HUES64 (cell line): ENCODE measurements at regions not wholly inside any gene's neighbourhood (a gene's known extent, or its start where the extent isn't known, plus 50 kb on each side); places are given as distances from the start of the nearest gene placed in this dataset.
"Not testable (repeated sequence)": the region's sequence is repeated elsewhere in the genome, so short reads cannot be mapped to it uniquely, and the experiment has no call there.

ENCODE experiments used
- H3K27ac ChIP-seq: 2 replicates; pipeline ENCODE4 v1.7.0; 2013; ENCODE audit warnings: low read depth, low read length, inconsistent platforms
- H3K27me3 ChIP-seq: 2 replicates; pipeline ENCODE4 v1.6.1; 2013; ENCODE audit warnings: mild to moderate bottlenecking, low read length; ENCODE audit not compliant: insufficient read depth
- H3K36me3 ChIP-seq: 2 replicates; pipeline ENCODE4 v1.6.1; 2013; ENCODE audit warnings: mild to moderate bottlenecking, low read length; ENCODE audit not compliant: insufficient read depth
- H3K4me1 ChIP-seq: 2 replicates; pipeline ENCODE4 v1.6.1; 2013; ENCODE audit warnings: mild to moderate bottlenecking, low read length, moderate library complexity; ENCODE audit not compliant: insufficient read depth
- H3K4me3 ChIP-seq: 2 replicates; pipeline ENCODE4 v1.5.1; 2013; ENCODE audit warnings: mild to moderate bottlenecking, low read length, moderate library complexity
- H3K9ac ChIP-seq: 2 replicates; pipeline ENCODE4 v1.6.1; 2013; ENCODE audit warnings: mild to moderate bottlenecking, low read depth, low read length
- H3K9me3 ChIP-seq: 2 replicates; pipeline ENCODE4 v1.6.1; 2013; ENCODE audit warnings: low read depth, low read length; ENCODE audit not compliant: insufficient read depth
- WGBS: fragments of 150-250, 120-280 bp; methylation state at CpG from one replicate; pipeline ENCODE4 v1.1.7; 2013; ENCODE audit warnings: missing lambda C conversion rate; 5-methylcytosine and 5-hydroxymethylcytosine counted together

GRCh38 chr12:34407813-34408212 lies 385.5 kb downstream of the ALG10 start:
- H3K4me1 ChIP-seq = no peaks in the 10 kb centered on the region
- H3K9me3 ChIP-seq = peaks cover 98% of the 10 kb centered on the region
- H3K27ac ChIP-seq = no peak overlapping the region
- no peak overlapping the region for H3K4me3 ChIP-seq
- no peaks in the 10 kb centered on the region for H3K27me3 ChIP-seq
- WGBS = 80% methylated on average over 5 of the region's 5 CpGs
- H3K9ac ChIP-seq = no peak overlapping the region
- H3K36me3 ChIP-seq = no peaks in the 10 kb centered on the region

- not testable (repeated sequence) for H3K27me3 ChIP-seq, H3K9ac ChIP-seq, H3K4me1 ChIP-seq, H3K27ac ChIP-seq, H3K36me3 ChIP-seq, H3K4me3 ChIP-seq
- peaks cover 55% of the 10 kb centered on the region for H3K9me3 ChIP-seq
- WGBS = 88% methylated on average over 4 of the region's 4 CpGs
Measured at GRCh38 chr12:34431509-34431908, 409.2 kb downstream of the ALG10 start.
